ENCODE measurements at regions not wholly inside any gene's neighbourhood (a gene's known extent, or its start where the extent isn't known, plus 50 kb on each side); places are given as distances from the start of the nearest gene placed in this dataset.

GRCh38 chr10:9910446-9910845, 1107.2 kb upstream of the CELF2 start:
- no peaks in the 10 kb centered on the region for H3K79me2 ChIP-seq (ENCODE audit: insufficient read depth)
- in situ Hi-C loops (cut with MboI), result no loop called here
- no peak overlapping the region for H2AFZ ChIP-seq
- TF ChIP-seq EZH2phosphoT487 (IDR thresholded peaks at IDR 0.05; ENCODE audit: insufficient read depth, low read depth) (no peak), EZH2 (IDR thresholded peaks at IDR 0.05; ENCODE audit: insufficient read depth, poor library complexity, severe bottlenecking) (no peak)
- no peak overlapping the region for H3K4me2 ChIP-seq (ENCODE audit: unreplicated experiment)
- DNase-seq, result no peak
- no peaks in the 10 kb centered on the region for H3K36me3 ChIP-seq (ENCODE audit: low read depth)
- H3K9me2 ChIP-seq (ENCODE audit: insufficient read depth), result no peaks in the 10 kb centered on the region
- H3K9ac ChIP-seq, result no peak overlapping the region
- H3K27ac ChIP-seq, result no peak overlapping the region
- H3K9me3 ChIP-seq (ENCODE audit: low read depth), result no peaks in the 10 kb centered on the region
- no peaks in the 10 kb centered on the region for H4K20me1 ChIP-seq (ENCODE audit: insufficient read depth)
- no peaks in the 10 kb centered on the region for H3K27me3 ChIP-seq (replicated peaks; ENCODE audit: insufficient read depth)
- H3K4me1 ChIP-seq (ENCODE audit: insufficient read depth), result no peaks in the 10 kb centered on the region
- no peak overlapping the region for H3K4me3 ChIP-seq
- H3F3A ChIP-seq (ENCODE audit: insufficient read depth), result no peaks in the 10 kb centered on the region
- WGBS, 2 experiments (ENCODE audit: low coverage in 1 of 2, low lambda C conversion rate in 2 of 2, missing lambda C conversion rate in 2 of 2), result 0 to 12% methylated on average over 1 of the region's 1 CpG

GRCh38 chr10:9911488-9911887, 1106.2 kb upstream of the CELF2 start:
- Histone ChIP-seq H3K9me2 (ENCODE audit: insufficient read depth) (no peaks in the 10 kb centered on the region), H4K20me1 (ENCODE audit: insufficient read depth) (no peaks in the 10 kb centered on the region), H3K79me2 (ENCODE audit: insufficient read depth) (no peaks in the 10 kb centered on the region), H3K4me1 (ENCODE audit: insufficient read depth) (no peaks in the 10 kb centered on the region), H3K27ac (no peak overlapping the region), H3F3A (ENCODE audit: insufficient read depth) (no peaks in the 10 kb centered on the region), H2AFZ (no peak overlapping the region), H3K36me3 (ENCODE audit: low read depth) (no peaks in the 10 kb centered on the region), H3K9ac (no peak overlapping the region), H3K4me3 (no peak overlapping the region), H3K9me3 (ENCODE audit: low read depth) (no peaks in the 10 kb centered on the region), H3K27me3 (replicated peaks; ENCODE audit: insufficient read depth) (no peaks in the 10 kb centered on the region), H3K4me2 (ENCODE audit: unreplicated experiment) (no peak overlapping the region)
- 49 to 56% methylated on average over 7 of the region's 7 CpGs for WGBS, 2 experiments (ENCODE audit: low coverage in 1 of 2, low lambda C conversion rate in 2 of 2, missing lambda C conversion rate in 2 of 2)
- in situ Hi-C loops (cut with MboI), result no loop called here
- no peak for TF ChIP-seq EZH2 (IDR thresholded peaks at IDR 0.05; ENCODE audit: insufficient read depth, poor library complexity, severe bottlenecking)
- no peak for TF ChIP-seq EZH2phosphoT487 (IDR thresholded peaks at IDR 0.05; ENCODE audit: insufficient read depth, low read depth)
- DNase-seq, result no peak

- Histone ChIP-seq H3K9me3 (ENCODE audit: low read depth) (no peaks in the 10 kb centered on the region), H3K79me2 (ENCODE audit: insufficient read depth) (no peaks in the 10 kb centered on the region), H3K4me2 (ENCODE audit: unreplicated experiment) (no peak overlapping the region), H3K4me3 (no peak overlapping the region), H3K27ac (no peak overlapping the region), H3K9me2 (ENCODE audit: insufficient read depth) (no peaks in the 10 kb centered on the region), H3K36me3 (ENCODE audit: low read depth) (no peaks in the 10 kb centered on the region), H3K9ac (no peak overlapping the region), H4K20me1 (ENCODE audit: insufficient read depth) (no peaks in the 10 kb centered on the region), H3K4me1 (ENCODE audit: insufficient read depth) (no peaks in the 10 kb centered on the region), H3K27me3 (replicated peaks; ENCODE audit: insufficient read depth) (no peaks in the 10 kb centered on the region), H3F3A (ENCODE audit: insufficient read depth) (no peaks in the 10 kb centered on the region), H2AFZ (no peak overlapping the region)
- no peak for TF ChIP-seq EZH2phosphoT487 (IDR thresholded peaks at IDR 0.05; ENCODE audit: insufficient read depth, low read depth)
- no peak for TF ChIP-seq EZH2 (IDR thresholded peaks at IDR 0.05; ENCODE audit: insufficient read depth, poor library complexity, severe bottlenecking)
- no peak for DNase-seq
- WGBS, 2 experiments (ENCODE audit: low coverage in 1 of 2, low lambda C conversion rate in 2 of 2, missing lambda C conversion rate in 2 of 2), result 12 to 18% methylated on average over 5 of the region's 5 CpGs
- in situ Hi-C loops (cut with MboI), result no loop called here
These were observed 1103.7 kb upstream of the CELF2 start for GRCh38 chr10:9913876-9914514.

DNA sequence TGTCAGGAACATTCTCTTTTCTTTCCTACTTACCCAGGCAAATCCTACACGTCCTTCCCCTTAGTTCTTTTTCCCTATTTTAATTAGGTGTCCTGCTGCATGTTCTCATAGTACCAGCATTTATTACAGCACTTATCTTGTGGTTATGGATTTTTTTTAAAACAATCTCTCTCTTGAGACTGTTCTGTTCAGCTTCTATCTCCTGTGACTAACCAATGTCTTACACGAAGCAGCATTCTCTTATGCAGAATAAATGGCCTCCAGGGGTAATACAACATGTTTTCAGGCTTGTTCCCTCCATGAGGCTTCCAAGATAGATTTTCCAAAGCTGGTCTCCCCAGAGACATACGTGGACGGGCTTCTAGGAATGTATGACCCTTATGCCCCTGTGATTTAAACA, 1096.1 kb upstream of the CELF2 start:
- WGBS, 2 experiments (ENCODE audit: low coverage in 1 of 2, low lambda C conversion rate in 2 of 2, missing lambda C conversion rate in 2 of 2), result 6 to 16% methylated on average over 4 of the region's 4 CpGs

More for the DNA sequence above, 1096.1 kb upstream of the CELF2 start:
- Histone ChIP-seq H4K20me1 (ENCODE audit: insufficient read depth) (no peaks in the 10 kb centered on the region), H2AFZ (no peak overlapping the region), H3K9me2 (ENCODE audit: insufficient read depth) (no peaks in the 10 kb centered on the region), H3K4me3 (no peak overlapping the region), H3F3A (ENCODE audit: insufficient read depth) (no peaks in the 10 kb centered on the region), H3K4me2 (ENCODE audit: unreplicated experiment) (no peak overlapping the region), H3K9me3 (ENCODE audit: low read depth) (no peaks in the 10 kb centered on the region), H3K4me1 (ENCODE audit: insufficient read depth) (no peaks in the 10 kb centered on the region), H3K9ac (no peak overlapping the region), H3K79me2 (ENCODE audit: insufficient read depth) (no peaks in the 10 kb centered on the region), H3K27me3 (replicated peaks; ENCODE audit: insufficient read depth) (no peaks in the 10 kb centered on the region), H3K36me3 (ENCODE audit: low read depth) (no peaks in the 10 kb centered on the region), H3K27ac (no peak overlapping the region)
- DNase-seq, result no peak
- TF ChIP-seq EZH2phosphoT487 (IDR thresholded peaks at IDR 0.05; ENCODE audit: insufficient read depth, low read depth) (no peak), EZH2 (IDR thresholded peaks at IDR 0.05; ENCODE audit: insufficient read depth, poor library complexity, severe bottlenecking) (no peak)
- in situ Hi-C loops (cut with MboI), result no loop called here
